GM12878 (cell line): ENCODE measurements at regions not wholly inside any gene's neighbourhood (a gene's known extent, or its start where the extent isn't known, plus 50 kb on each side); places are given as distances from the start of the nearest gene placed in this dataset.

Source experiments
- ATAC-seq: fragments of 200-7000 bp; cut with Tn5 transposase; 3 replicates; pipeline ENCODE4 v1.9.1; 2020; ENCODE audit warnings: mild to moderate bottlenecking, moderate library complexity
- BruUV-seq: library from RNA; stranded (reverse); fragments of 400-500 nt; replicated peaks from 2 replicates; lab custom pipeline; 2021; lab: Mats Ljungman, UMichigan
- CTCF ChIA-PET: fragments of 300-600 bp; sonication (Branson Sonifier 250); formaldehyde crosslinking; extraction: SDS; loops from one replicate; lab custom pipeline; 2021; ENCODE audit warnings: inconsistent platforms; lab: Yijun Ruan, JAX
- POLR2A ChIA-PET: fragments of 350-600 bp; formaldehyde crosslinking; extraction: SDS; loops from one replicate; lab custom pipeline; 2021; ENCODE audit warnings: inconsistent platforms; lab: Charles Lee
- RAD21 ChIA-PET: fragments of 300-600 bp; sonication (Branson Sonifier 250); formaldehyde crosslinking; loops from one replicate; lab custom pipeline; 2023; ENCODE audit warnings: antibody characterized with exemption; ENCODE audit not compliant: unreplicated experiment; lab: Charles Lee
- SMC1A ChIA-PET: fragments of 300-600 bp; sonication (Branson Sonifier 250); formaldehyde crosslinking; loops from one replicate; lab custom pipeline; 2023; ENCODE audit not compliant: unreplicated experiment, uncharacterized antibody; lab: Charles Lee
- DNase-seq: peaks from one replicate; pipeline ENCODE4 v3.0.0-alpha.2; 2011; ENCODE audit warnings: low read depth, low spot score
- FAIRE-seq: peaks from 3 replicates; lab custom pipeline; 2011; peaks lifted over from hg19 to GRCh38; lab: Jason Lieb, UNC
- H2AFZ ChIP-seq: 2 replicates; pipeline ENCODE4 v1.6.0; 2011; ENCODE audit warnings: low read depth, low read length, control low read depth; ENCODE audit not compliant: control insufficient read depth
- H3K27ac ChIP-seq: 2 replicates; pipeline ENCODE4 v1.5.1; 2011; ENCODE audit warnings: control low read depth; ENCODE audit not compliant: control insufficient read depth, insufficient read depth
- H3K27me3 ChIP-seq, 2 experiments: replicated peaks in 1 of 2; 2 replicates each; pipeline versions ENCODE4 v1.6.0 to v1.6.1; 2011; ENCODE audit warnings: low read length in 1 of 2; ENCODE audit not compliant: control insufficient read depth in 2 of 2, insufficient read depth in 2 of 2
- H3K36me3 ChIP-seq, 2 experiments: 2 replicates each; pipeline ENCODE4 v1.5.1; 2011; ENCODE audit warnings: low read length in 1 of 2; ENCODE audit not compliant: control insufficient read depth in 2 of 2, insufficient read depth in 2 of 2
- H3K4me1 ChIP-seq: 2 replicates; pipeline ENCODE4 v1.6.1; 2011; ENCODE audit warnings: mild to moderate bottlenecking, low read length, moderate library complexity, mixed read lengths; ENCODE audit not compliant: control insufficient read depth, insufficient read depth
- H3K4me2 ChIP-seq: 2 replicates; pipeline ENCODE4 v1.6.0; 2011; ENCODE audit warnings: control low read depth; ENCODE audit not compliant: control insufficient read depth, insufficient read depth
- H3K4me3 ChIP-seq: fragments of 200-600 bp; sonication (generic); 2 replicates; pipeline ENCODE4 v1.5.1; 2016
- H3K79me2 ChIP-seq: 2 replicates; pipeline ENCODE4 v1.6.0; 2011; ENCODE audit warnings: low read length; ENCODE audit not compliant: control insufficient read depth, insufficient read depth
- H3K9ac ChIP-seq: 2 replicates; pipeline ENCODE4 v1.8.0; 2011; ENCODE audit warnings: low read length, control low read depth, mixed read lengths; ENCODE audit not compliant: control insufficient read depth, insufficient read depth
- H3K9me3 ChIP-seq: replicated peaks from 3 replicates; pipeline ENCODE4 v1.5.1; 2011; ENCODE audit warnings: mild to moderate bottlenecking, low read length; ENCODE audit not compliant: control insufficient read depth, insufficient read depth
- H4K20me1 ChIP-seq: 2 replicates; pipeline ENCODE4 v1.6.0; 2011; ENCODE audit not compliant: control insufficient read depth, insufficient read depth
- CTCF ChIP-seq, 3 experiments: IDR thresholded peaks in 2 of 3; conservative IDR thresholded peaks in 1 of 3; 2 replicates each; pipeline ENCODE4 v1.5.1; 2011; ENCODE audit warnings: low read depth in 3 of 3, low read length in 3 of 3, mild to moderate bottlenecking in 3 of 3, control low read depth in 2 of 3, moderate library complexity in 2 of 3, inconsistent platforms in 1 of 3, mixed read lengths in 1 of 3; ENCODE audit not compliant: control insufficient read depth in 2 of 3, insufficient read depth in 1 of 3; ENCODE audit errors: extremely low read depth in 1 of 3
- E4F1 ChIP-seq: fragments of 450-650 bp; IDR thresholded peaks from 2 replicates; pipeline ENCODE4 v1.6.1; 2018; ENCODE audit warnings: borderline replicate concordance, mild to moderate bottlenecking; ENCODE audit not compliant: partially characterized antibody
- EZH2 ChIP-seq: IDR thresholded peaks from 2 replicates; pipeline ENCODE4 v1.6.1; 2012; ENCODE audit warnings: low read depth, mild to moderate bottlenecking, control low read depth, inconsistent platforms, low read length, borderline replicate concordance; ENCODE audit not compliant: control insufficient read depth
- KDM1A ChIP-seq: fragments of 200-600 bp; sonication (generic); IDR thresholded peaks from 2 replicates; pipeline ENCODE4 v1.6.1; 2016; ENCODE audit warnings: borderline replicate concordance
- RAD21 ChIP-seq: IDR thresholded peaks from 2 replicates; pipeline ENCODE4 v1.6.1; 2011; ENCODE audit warnings: mild to moderate bottlenecking, low read depth, low read length, moderate library complexity; ENCODE audit not compliant: insufficient read depth
- SMC3 ChIP-seq: IDR thresholded peaks from 2 replicates; pipeline ENCODE4 v1.6.1; 2011; ENCODE audit warnings: low read length, improper control_type of control experiment, borderline replicate concordance
- WGBS: methylation state at CpG from one replicate; pipeline ENCODE4 v1.1.6; 2016; ENCODE audit warnings: low lambda C conversion rate; ENCODE audit not compliant: insufficient replicate concordance, insufficient coverage; ENCODE audit errors: missing lambda C conversion rate; 5-methylcytosine and 5-hydroxymethylcytosine counted together
- in situ Hi-C: fragments of 300-500 bp; cut with MboI; formaldehyde crosslinking; loops from 9 replicates; pipeline ENCODE4 v1.14.3; 2018; ENCODE audit warnings: mixed read lengths
- intact Hi-C: fragments of 100-400 bp; cut with micrococcal nuclease; formaldehyde crosslinking; loops from one replicate; pipeline ENCODE4 v1.14.2; 2022; ENCODE audit not compliant: unreplicated experiment

- SMC1A ChIA-PET: interaction anchor here (0.6 to 4.0 kb wide), 11 partner anchors 10 to 1142 kb away, joined by 3 to 27 read pairs (median 4); no protein-coding TSS in a partner anchor
- CTCF ChIA-PET: interaction anchor here (0.6 to 3.0 kb wide), 17 partner anchors 8 to 1590 kb away, joined by 3 to 39 read pairs (median 3); no protein-coding TSS in a partner anchor
- Histone ChIP-seq H3K4me2 (no peak overlapping the region), H3K9ac (no peak overlapping the region), H3K79me2 (no peaks in the 10 kb centered on the region), H3K9me3 (no peaks in the 10 kb centered on the region), H3K4me1 (no peaks in the 10 kb centered on the region), H3K4me3 (no peak overlapping the region), H3K27ac (no peak overlapping the region), H4K20me1 (no peaks in the 10 kb centered on the region), H3K36me3 (no peaks in the 10 kb centered on the region), H2AFZ (no peak overlapping the region), H3K27me3 (no peaks in the 10 kb centered on the region)
- RAD21 ChIA-PET: interaction anchor here (0.6 to 2.3 kb wide), 9 partner anchors 27 to 1142 kb away, joined by 3 to 17 read pairs (median 3); no protein-coding TSS in a partner anchor
- no peak for TF ChIP-seq EZH2
- TF ChIP-seq KDM1A: no peak
- peak; percentile 92 for TF ChIP-seq RAD21
- peak; percentile 89 for TF ChIP-seq SMC3
- no peak for TF ChIP-seq E4F1
- TF ChIP-seq CTCF (IDR thresholded peaks at IDR 0.05 in 2 of 3, conservative IDR thresholded peaks at IDR 0.05 in 1 of 3; ENCODE audit: control insufficient read depth in 2 of 3, extremely low read depth in 1 of 3, insufficient read depth in 1 of 3, low read depth in 3 of 3, low read length in 3 of 3): peak; percentile 67 to 83 (median 72)
- BruUV-seq: no TSS peak
- intact Hi-C loops: loop anchor here (1.0 to 10.0 kb wide), 3 partner anchors 232 to 1139 kb away; no protein-coding TSS in a partner anchor
- POLR2A ChIA-PET: no interaction called here
- 41% methylated on average over 11 of the region's 11 CpGs for WGBS
- peak; percentile 97 for ATAC-seq
- peak; percentile 69 for FAIRE-seq
- DNase-seq: peak; percentile 17
- in situ Hi-C loops: loop anchor here (5.0 kb wide), 1 partner anchor 231 kb away; no protein-coding TSS in a partner anchor
Measured at GRCh38 chr5:18465833-18466681, 831.8 kb downstream of the TAF11L14 start.
